ENCODE measurements at regions not wholly inside any gene's neighbourhood (a gene's known extent, or its start where the extent isn't known, plus 50 kb on each side); places are given as distances from the start of the nearest gene placed in this dataset.
A peak's percentile ranks its signal among the peaks of the same experiment; 100 is the strongest.

DNA sequence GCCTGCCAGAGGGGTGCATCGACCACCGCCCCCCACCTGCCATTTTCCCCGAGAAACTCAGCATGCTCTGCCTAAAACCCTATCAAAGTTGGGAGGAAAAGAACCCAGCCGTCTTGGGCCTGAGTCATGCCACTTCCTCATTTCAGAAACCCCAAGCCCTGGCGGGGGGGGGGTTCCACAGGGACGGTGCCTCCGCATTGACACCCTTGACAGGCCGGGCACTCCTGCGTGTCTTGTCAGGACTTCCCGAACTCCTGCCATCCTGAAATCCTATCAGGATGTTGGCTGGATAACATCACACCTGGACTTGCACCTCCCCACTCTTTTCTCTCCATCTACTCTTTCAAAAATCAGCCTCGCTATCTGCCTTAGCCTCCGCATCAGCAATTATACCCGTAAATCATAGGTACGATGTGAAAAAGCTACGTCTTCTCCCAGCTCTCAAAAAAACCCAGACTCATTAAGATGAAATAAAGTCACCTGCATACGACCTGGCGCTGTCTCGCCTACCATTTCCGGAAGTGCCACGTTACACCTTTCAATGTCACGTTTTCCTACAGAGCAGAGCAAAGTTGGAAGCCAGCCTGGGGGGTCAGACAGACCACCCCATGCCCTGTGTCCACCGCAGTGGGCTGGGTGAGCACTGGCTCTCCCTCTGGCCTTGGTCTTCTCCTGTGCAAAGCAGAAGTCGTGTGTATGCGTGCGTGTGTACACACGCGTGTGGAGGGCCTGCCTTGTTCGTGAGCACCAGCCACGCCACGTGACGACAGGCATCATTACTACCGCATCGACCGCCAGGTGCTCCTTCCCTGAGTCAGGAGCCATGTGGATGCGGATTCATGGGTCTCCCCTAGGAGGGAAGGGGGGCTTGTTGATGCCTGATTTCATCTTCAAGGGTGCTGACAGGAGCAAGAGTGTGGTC lies 96.7 kb downstream of the RFLNA start (continued):
- TF ChIP-seq, protein P1, sequence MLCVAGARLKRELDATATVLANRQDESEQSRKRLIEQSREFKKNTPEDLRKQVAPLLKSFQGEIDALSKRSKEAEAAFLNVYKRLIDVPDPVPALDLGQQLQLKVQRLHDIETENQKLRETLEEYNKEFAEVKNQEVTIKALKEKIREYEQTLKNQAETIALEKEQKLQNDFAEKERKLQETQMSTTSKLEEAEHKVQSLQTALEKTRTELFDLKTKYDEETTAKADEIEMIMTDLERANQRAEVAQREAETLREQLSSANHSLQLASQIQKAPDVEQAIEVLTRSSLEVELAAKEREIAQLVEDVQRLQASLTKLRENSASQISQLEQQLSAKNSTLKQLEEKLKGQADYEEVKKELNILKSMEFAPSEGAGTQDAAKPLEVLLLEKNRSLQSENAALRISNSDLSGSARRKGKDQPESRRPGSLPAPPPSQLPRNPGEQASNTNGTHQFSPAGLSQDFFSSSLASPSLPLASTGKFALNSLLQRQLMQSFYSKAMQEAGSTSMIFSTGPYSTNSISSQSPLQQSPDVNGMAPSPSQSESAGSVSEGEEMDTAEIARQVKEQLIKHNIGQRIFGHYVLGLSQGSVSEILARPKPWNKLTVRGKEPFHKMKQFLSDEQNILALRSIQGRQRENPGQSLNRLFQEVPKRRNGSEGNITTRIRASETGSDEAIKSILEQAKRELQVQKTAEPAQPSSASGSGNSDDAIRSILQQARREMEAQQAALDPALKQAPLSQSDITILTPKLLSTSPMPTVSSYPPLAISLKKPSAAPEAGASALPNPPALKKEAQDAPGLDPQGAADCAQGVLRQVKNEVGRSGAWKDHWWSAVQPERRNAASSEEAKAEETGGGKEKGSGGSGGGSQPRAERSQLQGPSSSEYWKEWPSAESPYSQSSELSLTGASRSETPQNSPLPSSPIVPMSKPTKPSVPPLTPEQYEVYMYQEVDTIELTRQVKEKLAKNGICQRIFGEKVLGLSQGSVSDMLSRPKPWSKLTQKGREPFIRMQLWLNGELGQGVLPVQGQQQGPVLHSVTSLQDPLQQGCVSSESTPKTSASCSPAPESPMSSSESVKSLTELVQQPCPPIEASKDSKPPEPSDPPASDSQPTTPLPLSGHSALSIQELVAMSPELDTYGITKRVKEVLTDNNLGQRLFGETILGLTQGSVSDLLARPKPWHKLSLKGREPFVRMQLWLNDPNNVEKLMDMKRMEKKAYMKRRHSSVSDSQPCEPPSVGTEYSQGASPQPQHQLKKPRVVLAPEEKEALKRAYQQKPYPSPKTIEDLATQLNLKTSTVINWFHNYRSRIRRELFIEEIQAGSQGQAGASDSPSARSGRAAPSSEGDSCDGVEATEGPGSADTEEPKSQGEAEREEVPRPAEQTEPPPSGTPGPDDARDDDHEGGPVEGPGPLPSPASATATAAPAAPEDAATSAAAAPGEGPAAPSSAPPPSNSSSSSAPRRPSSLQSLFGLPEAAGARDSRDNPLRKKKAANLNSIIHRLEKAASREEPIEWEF (IDR thresholded peaks at IDR 0.05; ENCODE audit: insufficient replicate concordance, low read depth, low read length), result no peak
- no peak for TF ChIP-seq LARP7 (IDR thresholded peaks at IDR 0.05)
- TF ChIP-seq RAD51 (IDR thresholded peaks at IDR 0.05), result no peak
- TF ChIP-seq ESRRA (IDR thresholded peaks at IDR 0.05; ENCODE audit: low read length), result no peak
- no peak for TF ChIP-seq SUPT20H (IDR thresholded peaks at IDR 0.05; ENCODE audit: borderline replicate concordance, control insufficient read depth, low read depth, low read length)
- no peak for TF ChIP-seq PML (IDR thresholded peaks at IDR 0.05; ENCODE audit: low read length)
- no peak for TF ChIP-seq HDAC6 (IDR thresholded peaks at IDR 0.05; ENCODE audit: unreplicated experiment)
- no peak for TF ChIP-seq RFX5 (IDR thresholded peaks at IDR 0.05; ENCODE audit: low read depth, low read length)
- TF ChIP-seq MXI1 (IDR thresholded peaks at IDR 0.05; ENCODE audit: low read depth, low read length), result no peak
- TF ChIP-seq, protein P2, sequence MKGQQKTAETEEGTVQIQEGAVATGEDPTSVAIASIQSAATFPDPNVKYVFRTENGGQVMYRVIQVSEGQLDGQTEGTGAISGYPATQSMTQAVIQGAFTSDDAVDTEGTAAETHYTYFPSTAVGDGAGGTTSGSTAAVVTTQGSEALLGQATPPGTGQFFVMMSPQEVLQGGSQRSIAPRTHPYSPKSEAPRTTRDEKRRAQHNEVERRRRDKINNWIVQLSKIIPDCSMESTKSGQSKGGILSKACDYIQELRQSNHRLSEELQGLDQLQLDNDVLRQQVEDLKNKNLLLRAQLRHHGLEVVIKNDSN (IDR thresholded peaks at IDR 0.05; ENCODE audit: borderline replicate concordance, extremely low read length, insufficient read depth, low read depth, low read length), result peak; percentile 74
- no peak for TF ChIP-seq SMARCA5 (IDR thresholded peaks at IDR 0.05)
- TF ChIP-seq NBN (IDR thresholded peaks at IDR 0.05), result peak; percentile 74; the same call in 1 of the 2 replicates

Data from GM12878 (cell line).